HCT116 (cell line): ENCODE measurements at regions not wholly inside any gene's neighbourhood (a gene's known extent, or its start where the extent isn't known, plus 50 kb on each side); places are given as distances from the start of the nearest gene placed in this dataset.

Experiments
- CEBPB ChIP-seq: IDR thresholded peaks from 2 replicates; pipeline ENCODE4 v1.6.1; 2012; ENCODE audit warnings: low read depth
- EZH2 ChIP-seq: fragments of 200-600 bp; sonication (generic); IDR thresholded peaks from 2 replicates; pipeline ENCODE4 v1.6.1; 2017; ENCODE audit warnings: antibody characterized with exemption, mixed run types
- EZH2phosphoT487 ChIP-seq: fragments of 200-600 bp; IDR thresholded peaks from 2 replicates; pipeline ENCODE4 v1.6.1; 2018; ENCODE audit warnings: antibody characterized with exemption, borderline replicate concordance
- JUND ChIP-seq: IDR thresholded peaks from 2 replicates; pipeline ENCODE4 v1.6.1; 2012
- POLR2A ChIP-seq: IDR thresholded peaks from 2 replicates; pipeline ENCODE4 v1.7.0; 2011; ENCODE audit warnings: borderline replicate concordance; ENCODE audit not compliant: insufficient read depth, insufficient read length; ENCODE audit errors: extremely low read depth
- POLR2AphosphoS5 ChIP-seq: IDR thresholded peaks from 2 replicates; pipeline ENCODE4 v1.6.1; 2011; ENCODE audit warnings: mild to moderate bottlenecking, low read depth, low read length, moderate library complexity
- YY1 ChIP-seq: IDR thresholded peaks from 2 replicates; pipeline ENCODE4 v1.6.1; 2011; ENCODE audit warnings: low read length, low read depth, moderate library complexity, mild to moderate bottlenecking; ENCODE audit not compliant: insufficient replicate concordance; ENCODE audit errors: extremely low read depth
- TF ChIP-seq, protein P1 (sequence below): IDR thresholded peaks from 2 replicates; pipeline ENCODE4 v1.6.1; 2012
- TF ChIP-seq, protein P2 (sequence below), 3 experiments: fragments of 200-600 bp in 1 of 3; sonication (generic) in 1 of 3; IDR thresholded peaks in 2 of 3; conservative IDR thresholded peaks in 1 of 3; 2 replicates each; pipeline ENCODE4 v1.5.1; 2012 to 2017; ENCODE audit warnings: low read depth in 2 of 3, low read length in 2 of 3, antibody characterized with exemption in 1 of 3, borderline replicate concordance in 1 of 3, control low read depth in 1 of 3, mild to moderate bottlenecking in 1 of 3, mixed read lengths in 1 of 3, mixed run types in 1 of 3, moderate library complexity in 1 of 3; ENCODE audit not compliant: insufficient read depth in 1 of 3
- TF ChIP-seq, protein P3 (sequence below): IDR thresholded peaks from 2 replicates; pipeline ENCODE4 v1.6.1; 2012; ENCODE audit warnings: low read depth

- TF ChIP-seq, protein P1, sequence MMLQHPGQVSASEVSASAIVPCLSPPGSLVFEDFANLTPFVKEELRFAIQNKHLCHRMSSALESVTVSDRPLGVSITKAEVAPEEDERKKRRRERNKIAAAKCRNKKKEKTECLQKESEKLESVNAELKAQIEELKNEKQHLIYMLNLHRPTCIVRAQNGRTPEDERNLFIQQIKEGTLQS = no peak
- TF ChIP-seq EZH2phosphoT487 = no peak
- TF ChIP-seq, protein P2, sequence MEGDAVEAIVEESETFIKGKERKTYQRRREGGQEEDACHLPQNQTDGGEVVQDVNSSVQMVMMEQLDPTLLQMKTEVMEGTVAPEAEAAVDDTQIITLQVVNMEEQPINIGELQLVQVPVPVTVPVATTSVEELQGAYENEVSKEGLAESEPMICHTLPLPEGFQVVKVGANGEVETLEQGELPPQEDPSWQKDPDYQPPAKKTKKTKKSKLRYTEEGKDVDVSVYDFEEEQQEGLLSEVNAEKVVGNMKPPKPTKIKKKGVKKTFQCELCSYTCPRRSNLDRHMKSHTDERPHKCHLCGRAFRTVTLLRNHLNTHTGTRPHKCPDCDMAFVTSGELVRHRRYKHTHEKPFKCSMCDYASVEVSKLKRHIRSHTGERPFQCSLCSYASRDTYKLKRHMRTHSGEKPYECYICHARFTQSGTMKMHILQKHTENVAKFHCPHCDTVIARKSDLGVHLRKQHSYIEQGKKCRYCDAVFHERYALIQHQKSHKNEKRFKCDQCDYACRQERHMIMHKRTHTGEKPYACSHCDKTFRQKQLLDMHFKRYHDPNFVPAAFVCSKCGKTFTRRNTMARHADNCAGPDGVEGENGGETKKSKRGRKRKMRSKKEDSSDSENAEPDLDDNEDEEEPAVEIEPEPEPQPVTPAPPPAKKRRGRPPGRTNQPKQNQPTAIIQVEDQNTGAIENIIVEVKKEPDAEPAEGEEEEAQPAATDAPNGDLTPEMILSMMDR (IDR thresholded peaks at IDR 0.05 in 2 of 3, conservative IDR thresholded peaks at IDR 0.05 in 1 of 3; ENCODE audit: borderline replicate concordance in 1 of 3, insufficient read depth in 1 of 3, low read depth in 2 of 3, low read length in 2 of 3) = no peak
- TF ChIP-seq CEBPB = no peak
- no peak for TF ChIP-seq EZH2
- TF ChIP-seq POLR2AphosphoS5 = no peak
- TF ChIP-seq, protein P3, sequence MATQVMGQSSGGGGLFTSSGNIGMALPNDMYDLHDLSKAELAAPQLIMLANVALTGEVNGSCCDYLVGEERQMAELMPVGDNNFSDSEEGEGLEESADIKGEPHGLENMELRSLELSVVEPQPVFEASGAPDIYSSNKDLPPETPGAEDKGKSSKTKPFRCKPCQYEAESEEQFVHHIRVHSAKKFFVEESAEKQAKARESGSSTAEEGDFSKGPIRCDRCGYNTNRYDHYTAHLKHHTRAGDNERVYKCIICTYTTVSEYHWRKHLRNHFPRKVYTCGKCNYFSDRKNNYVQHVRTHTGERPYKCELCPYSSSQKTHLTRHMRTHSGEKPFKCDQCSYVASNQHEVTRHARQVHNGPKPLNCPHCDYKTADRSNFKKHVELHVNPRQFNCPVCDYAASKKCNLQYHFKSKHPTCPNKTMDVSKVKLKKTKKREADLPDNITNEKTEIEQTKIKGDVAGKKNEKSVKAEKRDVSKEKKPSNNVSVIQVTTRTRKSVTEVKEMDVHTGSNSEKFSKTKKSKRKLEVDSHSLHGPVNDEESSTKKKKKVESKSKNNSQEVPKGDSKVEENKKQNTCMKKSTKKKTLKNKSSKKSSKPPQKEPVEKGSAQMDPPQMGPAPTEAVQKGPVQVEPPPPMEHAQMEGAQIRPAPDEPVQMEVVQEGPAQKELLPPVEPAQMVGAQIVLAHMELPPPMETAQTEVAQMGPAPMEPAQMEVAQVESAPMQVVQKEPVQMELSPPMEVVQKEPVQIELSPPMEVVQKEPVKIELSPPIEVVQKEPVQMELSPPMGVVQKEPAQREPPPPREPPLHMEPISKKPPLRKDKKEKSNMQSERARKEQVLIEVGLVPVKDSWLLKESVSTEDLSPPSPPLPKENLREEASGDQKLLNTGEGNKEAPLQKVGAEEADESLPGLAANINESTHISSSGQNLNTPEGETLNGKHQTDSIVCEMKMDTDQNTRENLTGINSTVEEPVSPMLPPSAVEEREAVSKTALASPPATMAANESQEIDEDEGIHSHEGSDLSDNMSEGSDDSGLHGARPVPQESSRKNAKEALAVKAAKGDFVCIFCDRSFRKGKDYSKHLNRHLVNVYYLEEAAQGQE = no peak
- no peak for TF ChIP-seq YY1
- no peak for TF ChIP-seq JUND
- TF ChIP-seq POLR2A = no peak
These were observed 667.7 kb upstream of the FOXG1 start for GRCh38 chr14:28098856-28099255.
